Adrenal gland (tissue), 9 donors: ENCODE measurements at regions not wholly inside any gene's neighbourhood (a gene's known extent, or its start where the extent isn't known, plus 50 kb on each side); places are given as distances from the start of the nearest gene placed in this dataset.

ENCODE experiments used
- DNase-seq, 7 donors: peaks; one replicate each; pipeline ENCODE4 v3.0.0-alpha.2; 2019 to 2020
- H3K27ac ChIP-seq, 5 donors: fragments of 200-600 bp; sonication (generic) in 4 of 5; 1 replicate in 3 of 5; 2 replicates in 2 of 5; pipeline versions ENCODE4 v1.5.1 to v1.8.0; 2016 to 2020; ENCODE audit warnings: mild to moderate bottlenecking in 1 of 5
- H3K27me3 ChIP-seq: fragments of 200-600 bp; 2 replicates; pipeline ENCODE4 v1.8.0; 2021
- H3K36me3 ChIP-seq, 2 donors: fragments of 200-600 bp; replicated peaks in 1 of 2; 1 replicate in 1 of 2; 2 replicates in 1 of 2; pipeline versions ENCODE4 v1.5.1 to v1.8.0; 2018 to 2022
- H3K4me1 ChIP-seq, 2 donors: fragments of 200-600 bp; replicated peaks in 1 of 2; 1 replicate in 1 of 2; 2 replicates in 1 of 2; pipeline versions ENCODE4 v1.5.1 to v1.8.0; 2018 to 2021
- H3K4me3 ChIP-seq, 4 donors: fragments of 200-600 bp; sonication (generic) in 3 of 4; one replicate each; pipeline ENCODE4 v1.5.1; 2016 to 2018
- H3K9me3 ChIP-seq, 3 donors: fragments of 200-600 bp; sonication (generic) in 1 of 3; replicated peaks in 1 of 3; 1 replicate in 2 of 3; 2 replicates in 1 of 3; pipeline versions ENCODE4 v1.5.1 to v1.8.0; 2016 to 2021
- CTCF ChIP-seq, 6 experiments: fragments of 450-650 bp in 4 of 6; fragments of 200-600 bp in 2 of 6; sonication (generic) in 1 of 6; IDR thresholded peaks; 1 replicate in 5 of 6; 2 replicates in 1 of 6; pipeline versions ENCODE4 v1.5.1 to v1.8.0; 2016 to 2021; ENCODE audit warnings: antibody characterized with exemption in 6 of 6, mild to moderate bottlenecking in 2 of 6, moderate library complexity in 1 of 6
- POLR2A ChIP-seq, 2 donors: fragments of 450-650 bp; IDR thresholded peaks; one replicate each; pipeline ENCODE4 v1.6.1; 2017; ENCODE audit warnings: antibody characterized with exemption in 2 of 2, mild to moderate bottlenecking in 2 of 2, moderate library complexity in 1 of 2
- WGBS, 4 donors: extraction: QIAGEN DNeasy Blood & Tissue Kit in 2 of 4; methylation state at CpG; one replicate each; pipeline versions ENCODE4 v1.1.5 to v1.1.7; 2013 to 2017; 5-methylcytosine and 5-hydroxymethylcytosine counted together
- intact Hi-C, 2 donors: fragments of 100-400 bp; cut with DNase I; formaldehyde crosslinking; loops; one replicate each; pipeline versions ENCODE4 v1.14.1 to v1.15.0; 2022 to 2023
- donor health status: healthy with polysubstance abuse.
- donor health status: Bipolar disorder and iron deficiency.
- donor health status: DM: yes; HTN: yes; CAD: no.
- donor health status: DM: no; HTN: no; CAD: no.
- donor health status: DM: no; HTN: no; CAD: no.

GRCh38 chr3:29090912-29091597 is 189.8 kb upstream of the RBMS3 start:
- DNase-seq = no peak
- 80 to 86% (median 85%) methylated on average over 4 of the region's 4 CpGs for WGBS, 4 donors
- H3K9me3 ChIP-seq = no peaks in the 10 kb centered on the region
- no peak for TF ChIP-seq POLR2A (IDR thresholded peaks at IDR 0.05)
- no peak for TF ChIP-seq CTCF (IDR thresholded peaks at IDR 0.05)
- H3K4me1 ChIP-seq = no peaks in the 10 kb centered on the region
- no peaks in the 10 kb centered on the region for H3K36me3 ChIP-seq
- intact Hi-C loops = no loop called here
- no peak overlapping the region for H3K4me3 ChIP-seq
- H3K27me3 ChIP-seq = no peaks in the 10 kb centered on the region
- H3K27ac ChIP-seq = no peak overlapping the region

- Histone ChIP-seq H3K9me3 (peaks cover 0 to 2% (median 0%) of the 10 kb centered on the region in 3 donors), H3K4me3 (no peak overlapping the region), H3K27me3 (no peaks in the 10 kb centered on the region), H3K36me3 (no peaks in the 10 kb centered on the region), H3K4me1 (no peaks in the 10 kb centered on the region), H3K27ac (no peak overlapping the region)
- intact Hi-C loops = no loop called here
- DNase-seq = no peak
- WGBS, 4 donors = 48 to 54% (median 52%) methylated on average over 2 of the region's 2 CpGs
- TF ChIP-seq POLR2A (IDR thresholded peaks at IDR 0.05) (no peak), CTCF (IDR thresholded peaks at IDR 0.05) (no peak)
Observed at GRCh38 chr3:29091599-29092189, 189.2 kb upstream of the RBMS3 start.

GRCh38 chr3:29092348-29092747 is 188.5 kb upstream of the RBMS3 start:
- H3K9me3 ChIP-seq = peaks cover 0 to 4% (median 0%) of the 10 kb centered on the region in 3 donors
- H3K4me1 ChIP-seq = no peaks in the 10 kb centered on the region
- H3K27ac ChIP-seq = no peak overlapping the region
- no peaks in the 10 kb centered on the region for H3K36me3 ChIP-seq
- no peaks in the 10 kb centered on the region for H3K27me3 ChIP-seq
- no peak overlapping the region for H3K4me3 ChIP-seq
- TF ChIP-seq CTCF (IDR thresholded peaks at IDR 0.05) = no peak
- no peak for TF ChIP-seq POLR2A (IDR thresholded peaks at IDR 0.05)
- WGBS, 4 donors = 46 to 75% (median 52%) methylated on average over 3 of the region's 3 CpGs
- intact Hi-C loops = no loop called here
- DNase-seq = no peak

- no peak for DNase-seq
- H3K9me3 ChIP-seq = peaks cover 0 to 4% (median 0%) of the 10 kb centered on the region in 3 donors
- 56 to 71% (median 66%) methylated on average over 2 to 3 of the region's 3 CpGs for WGBS, 4 donors
- no peak overlapping the region for H3K4me3 ChIP-seq
- H3K36me3 ChIP-seq = no peaks in the 10 kb centered on the region
- intact Hi-C loops = no loop called here
- no peaks in the 10 kb centered on the region for H3K4me1 ChIP-seq
- no peaks in the 10 kb centered on the region for H3K27me3 ChIP-seq
- H3K27ac ChIP-seq = no peak overlapping the region
- TF ChIP-seq POLR2A (IDR thresholded peaks at IDR 0.05) (no peak), CTCF (IDR thresholded peaks at IDR 0.05) (no peak)
Observed at GRCh38 chr3:29099296-29099695, 181.6 kb upstream of the RBMS3 start.
